SU-DHL-6 (cell line): ENCODE measurements at regions not wholly inside any gene's neighbourhood (a gene's known extent, or its start where the extent isn't known, plus 50 kb on each side); places are given as distances from the start of the nearest gene placed in this dataset.

Experiments used
- CTCF ChIP-seq: fragments of 200-600 bp; sonication (generic); IDR thresholded peaks from one replicate; pipeline ENCODE4 v1.5.1; 2017; ENCODE audit warnings: antibody characterized with exemption, mild to moderate bottlenecking, low read length, moderate library complexity; ENCODE audit not compliant: insufficient read depth, poor library complexity, severe bottlenecking
- EZH2phosphoT487 ChIP-seq: fragments of 200-600 bp; sonication (generic), shearing (Covaris generic); conservative IDR thresholded peaks from 2 replicates; pipeline ENCODE4 v1.6.1; 2018; ENCODE audit warnings: mild to moderate bottlenecking, antibody characterized with exemption, low read length, moderate library complexity, mixed read lengths

GRCh38 chr14:81684696-81685095 is 151.0 kb upstream of the SEL1L start:
- no peak for TF ChIP-seq CTCF
- TF ChIP-seq EZH2phosphoT487: no peak
